HG03045 (cell line): ENCODE measurements at regions not wholly inside any gene's neighbourhood (a gene's known extent, or its start where the extent isn't known, plus 50 kb on each side); places are given as distances from the start of the nearest gene placed in this dataset.
"Not testable (repeated sequence)": the region's sequence is repeated elsewhere in the genome, so short reads cannot be mapped to it uniquely, and the experiment has no call there.

Source experiments
- ATAC-seq: cut with Tn5 transposase; IDR thresholded peaks from one replicate; pipeline ENCODE4 v1.9.1; 2021; ENCODE audit warnings: mild to moderate bottlenecking, moderate library complexity; ENCODE audit not compliant: unreplicated experiment

DNA sequence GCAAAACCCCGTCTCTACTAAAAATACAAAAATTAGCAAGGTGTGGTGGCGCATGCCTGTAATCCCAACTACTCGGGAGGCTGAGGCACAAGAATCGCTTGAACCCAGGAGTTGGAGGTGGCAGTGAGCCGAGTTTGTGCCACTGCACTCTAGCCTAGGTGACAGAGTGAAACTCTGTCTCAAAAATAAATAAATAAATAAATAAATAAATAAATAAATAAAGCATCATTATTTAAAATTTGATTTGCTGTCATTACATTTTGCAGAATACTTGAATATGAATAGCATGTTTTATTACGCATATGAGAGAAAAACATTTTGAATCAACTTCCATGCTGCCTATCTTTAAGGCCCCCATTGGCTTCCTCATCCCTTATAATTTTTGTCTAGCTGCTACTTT is 53.4 kb upstream of the MED14 start:
- ATAC-seq = not testable (repeated sequence)

DNA sequence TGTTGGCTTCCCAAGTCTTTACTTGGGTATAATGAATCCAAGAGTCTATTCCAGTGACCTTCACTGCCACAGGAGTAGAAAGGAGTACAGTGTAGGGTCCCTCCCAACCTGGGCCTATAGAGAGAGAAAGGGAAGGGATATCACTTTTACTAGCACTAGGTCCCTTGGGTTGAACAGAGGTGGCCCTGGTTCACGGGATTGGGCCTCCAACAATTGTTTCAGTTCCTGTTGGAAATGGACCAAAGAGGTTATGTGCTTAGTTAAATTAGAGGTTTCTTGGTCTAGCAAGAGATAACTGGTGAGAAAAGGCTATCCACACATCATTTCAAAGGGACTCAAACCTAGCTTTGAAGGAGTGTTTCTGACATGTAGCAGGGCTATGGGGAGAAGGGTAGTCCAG is 57.1 kb upstream of the MED14 start:
- no peak for ATAC-seq

DNA sequence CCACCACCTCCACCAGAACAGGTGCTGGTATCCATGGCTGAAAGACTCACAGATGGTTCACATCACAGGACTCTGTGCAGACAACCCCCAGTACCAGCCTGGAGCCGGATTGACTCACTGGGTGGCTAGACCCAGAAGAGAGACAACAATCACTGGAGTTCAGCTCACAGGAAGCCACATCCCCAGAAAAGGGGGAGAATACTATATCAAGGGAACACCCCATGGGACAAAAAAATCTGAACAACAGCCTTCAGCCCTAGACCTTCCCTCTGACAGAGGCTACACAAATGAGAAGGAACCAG is 59.4 kb upstream of the MED14 start:
- ATAC-seq = not testable (repeated sequence)

DNA sequence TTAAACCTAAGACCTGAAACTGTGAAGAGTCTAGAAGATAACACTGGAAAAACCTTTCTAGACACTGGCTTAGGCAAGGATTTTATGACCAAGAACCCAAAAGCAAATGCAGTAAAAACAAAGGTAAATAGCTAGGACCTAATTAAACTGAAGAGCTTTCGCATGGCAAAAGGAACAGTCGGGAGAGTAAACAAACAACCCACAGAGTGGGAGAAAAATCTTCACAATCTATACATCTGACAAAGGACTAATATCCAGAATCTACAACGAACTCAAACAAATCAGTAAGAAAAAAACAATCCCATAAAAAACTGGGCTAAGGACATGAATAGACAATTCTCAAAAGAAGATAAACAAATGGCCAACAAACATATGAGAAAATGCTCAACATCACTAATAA is 64.4 kb upstream of the MED14 start:
- ATAC-seq = not testable (repeated sequence)

- no peak for ATAC-seq
Measured at GRCh38 chrX:40805404-40805803, 70.1 kb upstream of the MED14 start.

DNA sequence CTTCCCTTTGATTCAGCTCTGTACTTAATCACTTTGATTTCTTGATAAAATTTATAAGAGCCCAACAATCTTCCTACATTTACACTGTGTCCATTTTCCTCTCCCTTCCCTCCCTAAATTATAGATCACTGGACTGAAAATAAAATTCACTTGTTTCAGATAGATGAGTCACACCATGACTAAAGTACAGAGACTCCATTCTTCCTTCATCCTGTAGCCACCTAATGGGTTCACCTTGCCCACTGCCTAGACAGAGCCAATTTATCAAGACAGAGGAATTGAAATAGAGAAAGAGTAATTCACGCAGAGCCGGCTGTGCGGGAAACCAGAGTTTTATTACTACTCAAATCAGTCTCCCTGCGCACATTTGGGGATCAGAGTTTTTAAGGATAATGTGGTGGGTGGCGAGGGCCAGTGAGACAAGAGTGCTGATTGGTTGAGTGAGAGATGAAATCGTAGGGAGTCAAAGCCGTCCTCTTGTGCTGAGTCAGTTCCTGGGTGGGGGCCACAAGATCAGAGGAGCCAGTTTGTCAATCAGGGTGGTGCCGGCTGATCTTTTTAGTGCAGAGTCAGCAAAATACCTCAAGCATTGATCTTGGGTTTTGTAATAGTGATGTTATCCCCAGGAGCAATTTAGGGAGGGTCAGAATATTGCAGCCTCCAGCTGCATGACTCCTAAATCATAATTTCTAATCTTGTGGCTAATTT is 71.3 kb upstream of the MED14 start:
- no peak for ATAC-seq

- no peak for ATAC-seq
Measured at GRCh38 chrX:40807384-40807783, 72.0 kb upstream of the MED14 start.

GRCh38 chrX:40808203-40808602 is 72.9 kb upstream of the MED14 start:
- ATAC-seq = no peak

DNA sequence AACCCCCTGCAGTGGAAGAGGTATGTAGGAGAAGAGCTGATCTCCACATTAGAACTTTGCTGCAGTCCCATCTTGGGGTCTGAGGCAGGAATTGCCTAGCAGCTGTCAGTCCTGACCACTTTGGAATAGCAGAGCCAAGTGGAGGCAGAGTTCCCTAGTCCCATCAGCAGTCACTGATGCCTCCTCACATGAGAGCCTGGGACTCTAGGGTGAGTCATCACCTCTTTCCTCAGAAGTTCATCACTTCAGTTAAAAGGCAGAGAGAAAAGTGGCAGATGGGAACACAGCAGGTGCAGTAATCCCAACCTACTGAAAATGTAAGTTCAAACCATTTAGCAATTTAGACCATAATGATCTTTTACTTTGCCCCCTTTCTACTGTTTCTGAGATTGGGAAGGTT is 73.9 kb upstream of the MED14 start:
- ATAC-seq = no peak

DNA sequence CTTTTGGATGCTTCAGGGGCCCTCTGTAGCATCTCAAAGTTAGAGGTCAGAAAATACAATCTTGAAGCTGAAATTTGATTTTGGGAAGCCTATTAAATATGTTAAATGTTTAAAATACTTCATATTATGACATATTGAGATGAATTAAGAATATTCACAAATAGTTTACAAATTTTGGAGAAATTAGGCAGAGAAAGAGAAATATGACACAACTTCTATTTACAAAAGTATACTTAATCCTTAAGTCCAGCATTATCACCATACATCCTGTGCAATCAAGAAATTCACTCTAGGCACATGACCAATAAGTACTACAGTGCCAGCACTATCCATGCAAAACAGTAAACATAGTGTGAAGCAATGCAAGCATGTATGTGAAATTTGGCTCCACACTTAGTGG is 79.7 kb upstream of the MED14 start:
- not testable (repeated sequence) for ATAC-seq

DNA sequence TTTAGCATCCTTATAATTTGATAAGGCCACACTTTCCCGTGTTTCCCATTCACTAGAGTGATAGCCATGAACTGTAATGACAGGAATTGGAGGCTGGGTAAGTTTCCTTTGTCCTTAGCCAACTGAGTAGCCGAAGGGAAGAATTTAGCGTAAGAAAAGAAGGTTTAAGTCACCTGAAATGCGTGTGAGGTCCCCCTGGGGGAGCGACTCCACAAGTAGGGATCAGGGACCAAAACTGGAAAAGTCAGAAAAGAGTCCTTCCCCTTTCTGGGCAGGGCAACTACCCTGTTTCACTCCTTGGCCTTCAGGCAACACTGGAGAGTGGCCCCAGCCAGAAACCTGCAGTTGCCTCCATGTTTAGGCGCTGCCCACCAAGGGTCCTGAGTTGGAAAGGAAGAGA is 81.6 kb upstream of the MED14 start:
- ATAC-seq = no peak

- ATAC-seq = no peak
Measured at GRCh38 chrX:40818236-40818635, 82.9 kb upstream of the MED14 start.

DNA sequence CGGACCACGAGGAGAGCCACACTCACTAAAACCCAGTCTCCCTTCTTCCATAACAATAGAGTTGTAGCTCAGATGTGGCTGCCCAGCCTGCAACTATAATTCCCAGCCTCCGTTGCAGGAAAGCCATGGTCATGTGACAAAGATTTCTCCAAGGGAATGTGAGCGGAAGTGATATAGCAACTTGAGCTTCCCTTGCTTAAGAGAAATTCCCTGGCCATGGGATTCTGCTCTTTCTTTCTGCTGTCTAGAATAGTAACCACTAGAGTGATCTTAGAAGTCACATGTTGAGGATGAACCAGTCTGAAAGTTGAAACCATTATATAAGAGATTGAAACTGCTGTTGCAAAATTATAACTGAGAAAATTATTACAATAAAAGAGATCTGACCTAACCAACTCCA is 86.4 kb upstream of the MED14 start:
- no peak for ATAC-seq

GRCh38 chrX:40827331-40827730 is 92.0 kb upstream of the MED14 start:
- ATAC-seq = no peak

- ATAC-seq = no peak
Measured at GRCh38 chrX:40831750-40832149, 96.4 kb upstream of the MED14 start.

DNA sequence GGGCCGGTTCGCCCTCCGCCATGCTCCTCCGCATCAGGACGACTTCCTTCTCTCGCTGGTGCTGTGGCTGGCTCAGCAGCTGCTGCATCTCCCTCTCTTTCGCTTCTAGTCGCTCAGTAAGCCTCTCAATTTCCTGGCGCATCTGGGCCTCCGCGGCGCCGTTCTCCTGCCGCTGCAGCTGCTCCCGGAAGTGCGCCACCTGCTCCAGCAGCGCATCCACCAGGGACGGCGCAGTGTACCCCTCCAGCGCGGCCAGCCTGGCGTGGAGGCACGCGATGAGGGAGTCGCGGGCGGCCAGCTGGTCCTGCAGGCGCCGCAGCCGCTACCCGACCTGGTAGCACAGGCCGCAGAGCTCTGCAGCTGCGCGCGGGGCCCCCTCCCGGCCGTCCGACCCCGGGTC is 97.4 kb upstream of the MED14 start:
- no peak for ATAC-seq

- ATAC-seq = no peak
Measured at GRCh38 chrX:40834225-40834624, 98.9 kb upstream of the MED14 start.

- ATAC-seq = no peak
Measured at GRCh38 chrX:40835526-40835925, 100.2 kb upstream of the MED14 start.

DNA sequence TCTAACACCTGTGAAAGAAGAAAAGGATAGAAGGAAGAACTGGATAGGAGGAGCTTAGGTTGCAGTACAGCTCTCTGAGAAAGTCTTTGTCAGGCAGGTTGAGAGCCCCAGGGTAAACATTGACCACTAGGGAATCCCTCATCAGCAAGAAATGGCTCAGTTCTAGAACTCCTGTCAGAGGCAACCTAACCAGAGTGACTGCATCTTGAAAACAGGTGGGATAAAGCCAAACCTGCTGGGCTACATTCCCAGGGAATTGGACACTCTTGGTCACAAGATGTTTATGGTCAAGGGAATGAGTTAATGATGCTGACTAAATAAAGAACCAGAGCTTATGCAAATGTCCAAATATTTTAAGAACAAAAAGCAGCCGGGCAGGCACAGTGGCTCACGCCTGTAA is 108.3 kb upstream of the MED14 start:
- no peak for ATAC-seq

GRCh38 chrX:40844471-40844870 is 109.1 kb upstream of the MED14 start:
- ATAC-seq = no peak

GRCh38 chrX:40845331-40845911 is 110.1 kb upstream of the MED14 start:
- no peak for ATAC-seq

- ATAC-seq = no peak
Measured at GRCh38 chrX:40849906-40850823, 114.8 kb upstream of the MED14 start.
